Thyroid gland (tissue), 4 donors: ENCODE measurements at regions not wholly inside any gene's neighbourhood (a gene's known extent, or its start where the extent isn't known, plus 50 kb on each side); places are given as distances from the start of the nearest gene placed in this dataset.

Experiments
- POLR2A ChIP-seq, 2 donors: fragments of 450-650 bp; IDR thresholded peaks; one replicate each; pipeline ENCODE4 v1.6.1; 2017; ENCODE audit warnings: antibody characterized with exemption in 2 of 2, mild to moderate bottlenecking in 2 of 2, moderate library complexity in 1 of 2
- TF ChIP-seq, protein P1 (sequence below), 6 experiments: fragments of 200-600 bp in 3 of 6; fragments of 450-650 bp in 3 of 6; sonication (generic) in 3 of 6; IDR thresholded peaks; one replicate each; pipeline ENCODE4 v1.5.1; 2016 to 2019; ENCODE audit warnings: antibody characterized with exemption in 6 of 6, mild to moderate bottlenecking in 2 of 6, inconsistent platforms in 1 of 6, moderate library complexity in 1 of 6

DNA sequence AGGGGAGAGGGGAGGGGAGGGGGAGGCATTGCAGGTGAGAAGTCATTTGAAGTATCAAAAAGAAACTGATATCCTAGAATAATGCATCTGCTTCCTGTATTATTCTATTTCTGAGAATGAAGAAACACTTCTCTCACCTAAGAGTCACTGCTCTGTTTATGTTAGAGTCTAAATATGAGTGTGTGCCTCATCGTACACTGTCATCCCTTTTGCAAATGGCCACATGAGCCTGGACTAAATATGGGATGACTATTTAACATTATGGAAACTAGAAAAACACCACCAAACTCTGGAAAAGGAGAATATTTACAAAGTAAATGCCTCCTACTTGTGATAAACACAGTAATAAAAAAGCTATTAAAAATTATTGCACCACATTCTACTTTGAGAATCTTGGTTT, 146.4 kb upstream of the NOCT start:
- TF ChIP-seq, protein P1, sequence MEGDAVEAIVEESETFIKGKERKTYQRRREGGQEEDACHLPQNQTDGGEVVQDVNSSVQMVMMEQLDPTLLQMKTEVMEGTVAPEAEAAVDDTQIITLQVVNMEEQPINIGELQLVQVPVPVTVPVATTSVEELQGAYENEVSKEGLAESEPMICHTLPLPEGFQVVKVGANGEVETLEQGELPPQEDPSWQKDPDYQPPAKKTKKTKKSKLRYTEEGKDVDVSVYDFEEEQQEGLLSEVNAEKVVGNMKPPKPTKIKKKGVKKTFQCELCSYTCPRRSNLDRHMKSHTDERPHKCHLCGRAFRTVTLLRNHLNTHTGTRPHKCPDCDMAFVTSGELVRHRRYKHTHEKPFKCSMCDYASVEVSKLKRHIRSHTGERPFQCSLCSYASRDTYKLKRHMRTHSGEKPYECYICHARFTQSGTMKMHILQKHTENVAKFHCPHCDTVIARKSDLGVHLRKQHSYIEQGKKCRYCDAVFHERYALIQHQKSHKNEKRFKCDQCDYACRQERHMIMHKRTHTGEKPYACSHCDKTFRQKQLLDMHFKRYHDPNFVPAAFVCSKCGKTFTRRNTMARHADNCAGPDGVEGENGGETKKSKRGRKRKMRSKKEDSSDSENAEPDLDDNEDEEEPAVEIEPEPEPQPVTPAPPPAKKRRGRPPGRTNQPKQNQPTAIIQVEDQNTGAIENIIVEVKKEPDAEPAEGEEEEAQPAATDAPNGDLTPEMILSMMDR (IDR thresholded peaks at IDR 0.05), result no peak
- no peak for TF ChIP-seq POLR2A (IDR thresholded peaks at IDR 0.05)
